ENCODE measurements at regions not wholly inside any gene's neighbourhood (a gene's known extent, or its start where the extent isn't known, plus 50 kb on each side); places are given as distances from the start of the nearest gene placed in this dataset.

DNA sequence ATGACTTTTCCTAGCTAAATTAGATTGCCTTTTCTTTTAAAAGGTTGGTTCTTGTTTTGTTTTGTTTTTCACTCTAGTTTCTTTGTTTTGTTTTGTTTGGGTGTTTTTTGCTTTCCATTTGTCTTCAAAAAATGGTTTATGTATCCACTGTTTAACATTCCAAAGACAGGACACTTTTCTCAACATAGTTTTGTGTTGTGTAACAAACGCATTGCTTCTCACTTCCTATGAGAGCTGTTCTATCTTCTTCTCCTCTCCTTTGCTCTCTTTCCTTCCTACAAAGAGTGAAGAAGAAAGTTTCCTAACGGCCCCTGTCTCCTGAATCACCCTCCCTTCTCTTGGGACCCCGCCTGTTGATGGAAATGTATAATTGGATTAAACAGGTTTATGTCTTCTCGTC is 539.7 kb downstream of the ACTL7B start:
- TF ChIP-seq, protein P1, sequence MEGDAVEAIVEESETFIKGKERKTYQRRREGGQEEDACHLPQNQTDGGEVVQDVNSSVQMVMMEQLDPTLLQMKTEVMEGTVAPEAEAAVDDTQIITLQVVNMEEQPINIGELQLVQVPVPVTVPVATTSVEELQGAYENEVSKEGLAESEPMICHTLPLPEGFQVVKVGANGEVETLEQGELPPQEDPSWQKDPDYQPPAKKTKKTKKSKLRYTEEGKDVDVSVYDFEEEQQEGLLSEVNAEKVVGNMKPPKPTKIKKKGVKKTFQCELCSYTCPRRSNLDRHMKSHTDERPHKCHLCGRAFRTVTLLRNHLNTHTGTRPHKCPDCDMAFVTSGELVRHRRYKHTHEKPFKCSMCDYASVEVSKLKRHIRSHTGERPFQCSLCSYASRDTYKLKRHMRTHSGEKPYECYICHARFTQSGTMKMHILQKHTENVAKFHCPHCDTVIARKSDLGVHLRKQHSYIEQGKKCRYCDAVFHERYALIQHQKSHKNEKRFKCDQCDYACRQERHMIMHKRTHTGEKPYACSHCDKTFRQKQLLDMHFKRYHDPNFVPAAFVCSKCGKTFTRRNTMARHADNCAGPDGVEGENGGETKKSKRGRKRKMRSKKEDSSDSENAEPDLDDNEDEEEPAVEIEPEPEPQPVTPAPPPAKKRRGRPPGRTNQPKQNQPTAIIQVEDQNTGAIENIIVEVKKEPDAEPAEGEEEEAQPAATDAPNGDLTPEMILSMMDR (IDR thresholded peaks at IDR 0.05) = no peak

DNA sequence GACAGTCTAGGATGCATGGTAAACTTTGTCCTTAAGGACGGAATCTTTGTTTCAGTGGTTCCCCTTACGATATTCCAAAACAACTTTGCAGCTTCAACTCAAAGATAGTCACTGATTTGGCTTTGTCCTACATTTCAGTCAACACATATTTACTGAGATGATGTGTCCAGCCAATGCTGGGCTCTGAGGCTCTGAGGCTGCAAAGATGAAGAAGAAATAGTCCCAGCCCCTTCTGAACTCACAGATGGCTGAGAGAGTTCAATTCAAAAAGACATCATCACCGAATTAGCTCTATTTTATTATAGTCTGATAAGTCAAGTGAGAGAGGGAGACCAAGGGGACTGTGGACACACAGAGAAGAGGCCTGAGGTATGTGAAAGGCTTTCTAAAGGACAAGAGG is 544.0 kb downstream of the ACTL7B start:
- TF ChIP-seq, protein P1 (IDR thresholded peaks at IDR 0.05) = no peak

DNA sequence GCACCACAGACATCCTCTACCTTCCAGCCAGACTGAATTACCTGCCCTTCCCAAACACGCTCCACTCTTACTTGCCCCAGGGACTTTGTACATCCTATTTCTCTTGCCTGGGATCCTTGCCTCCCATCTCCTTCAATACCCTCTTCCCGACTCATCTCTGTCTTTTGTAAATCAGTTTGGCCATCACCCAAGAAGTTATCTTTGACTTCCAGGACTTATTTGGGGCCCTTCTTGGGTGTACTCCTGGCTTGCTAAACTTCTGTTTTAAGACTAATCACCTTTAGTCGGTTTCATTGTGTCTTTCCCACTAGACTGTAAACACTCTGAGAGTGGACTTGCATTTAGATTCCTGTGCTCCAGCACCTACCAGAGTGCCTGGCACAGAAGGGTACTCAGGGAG is 545.6 kb downstream of the ACTL7B start:
- TF ChIP-seq, protein P1 (IDR thresholded peaks at IDR 0.05) = no peak

DNA sequence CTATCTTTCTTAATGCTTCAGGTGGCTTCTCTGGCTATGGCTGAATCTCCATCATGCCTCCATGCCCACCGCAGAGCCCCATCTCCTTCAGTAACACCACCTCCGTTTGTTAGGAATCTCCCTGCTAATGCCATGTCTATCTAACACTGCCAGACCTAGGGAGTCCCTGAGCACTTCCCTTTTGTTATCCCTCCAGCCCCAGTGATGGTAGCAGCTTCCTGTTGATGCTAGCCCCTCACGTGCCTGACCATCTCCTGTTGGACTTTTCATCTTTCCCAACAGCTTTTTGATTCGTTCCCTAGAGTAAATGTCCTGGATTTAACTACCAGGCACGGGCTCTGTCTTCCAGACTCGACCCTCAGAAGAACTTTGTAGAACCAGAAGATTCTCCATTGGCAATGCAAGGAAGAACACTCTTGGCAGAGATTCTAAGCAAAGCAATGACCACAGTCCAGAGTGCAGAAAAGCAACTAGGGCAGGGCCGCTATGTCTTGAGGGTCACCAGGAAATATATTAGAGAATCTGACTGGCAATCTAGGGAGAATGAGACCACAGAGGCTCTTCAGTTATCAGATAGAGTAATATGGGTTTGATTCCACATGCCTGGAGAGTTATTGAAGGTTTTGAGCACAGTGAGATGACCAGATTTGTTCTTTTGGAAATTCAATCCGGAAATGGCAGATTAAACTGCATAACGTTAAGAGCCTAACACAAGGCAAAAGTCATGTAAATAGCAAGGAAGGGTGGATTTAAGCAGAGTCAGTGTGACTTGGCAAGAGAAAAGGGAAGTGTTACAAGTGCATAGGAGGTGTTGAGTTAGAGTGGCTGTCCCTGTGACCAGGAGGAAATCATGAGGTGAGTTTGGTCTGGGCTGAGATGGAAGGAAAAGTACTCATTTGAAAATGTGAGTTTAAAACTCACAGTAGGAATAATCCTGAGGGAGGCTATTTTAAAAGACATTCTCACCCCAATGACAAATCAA is 555.2 kb downstream of the ACTL7B start:
- TF ChIP-seq, protein P1 (IDR thresholded peaks at IDR 0.05) = no peak

DNA sequence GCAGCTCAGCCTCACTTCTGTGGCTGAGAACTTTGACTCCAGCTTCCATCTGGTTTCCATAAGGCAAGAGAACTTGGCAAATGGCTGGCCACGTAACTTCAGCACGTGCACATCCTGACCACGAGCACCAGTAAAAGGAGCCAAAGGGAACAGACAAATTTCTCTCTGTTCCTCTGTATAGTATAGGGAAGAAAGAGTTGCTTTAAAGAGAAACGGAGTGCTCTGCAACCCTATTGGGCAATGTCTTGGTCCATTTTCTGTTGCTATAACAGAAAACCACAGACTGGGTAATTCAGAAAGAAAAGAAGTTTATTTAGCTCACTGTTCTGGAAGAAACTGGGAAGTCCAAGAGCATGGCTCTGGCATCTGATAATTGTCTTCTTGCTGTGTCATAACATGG is 558.7 kb downstream of the ACTL7B start:
- TF ChIP-seq, protein P1 (IDR thresholded peaks at IDR 0.05) = no peak

DNA sequence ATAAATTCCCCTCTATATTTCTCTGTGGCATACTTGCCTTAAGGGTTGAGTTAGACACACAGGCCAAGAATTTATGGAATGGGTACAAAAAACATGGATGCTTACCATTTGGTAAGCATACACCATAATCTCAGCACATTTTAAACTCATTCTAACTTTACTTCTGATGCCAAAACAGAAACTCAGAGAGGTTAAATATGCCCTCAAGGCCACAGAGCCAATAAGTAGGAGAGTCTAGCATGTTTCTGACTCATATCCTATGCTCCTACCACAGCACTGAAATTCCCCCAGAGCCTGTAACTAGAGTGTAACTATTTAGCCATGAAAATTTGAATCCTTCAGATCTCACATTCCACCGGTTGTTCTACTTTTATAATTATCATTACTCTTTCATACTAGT is 559.7 kb downstream of the ACTL7B start:
- TF ChIP-seq, protein P1 (IDR thresholded peaks at IDR 0.05) = no peak

DNA sequence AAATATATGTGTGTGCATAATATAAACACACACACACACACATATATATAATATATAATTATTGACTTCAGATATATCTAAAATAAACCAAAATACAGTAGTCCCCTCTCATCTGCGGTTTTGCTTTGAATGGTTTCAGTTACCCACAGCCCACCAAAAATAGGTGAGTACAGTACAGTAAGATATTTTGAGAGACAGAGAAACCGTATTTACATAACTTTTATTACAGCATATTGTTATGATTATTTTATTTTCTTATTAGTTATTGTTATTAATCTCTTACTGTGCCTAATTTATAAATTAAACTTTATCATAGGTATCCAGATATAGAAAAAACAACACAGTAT is 564.2 kb downstream of the ACTL7B start:
- TF ChIP-seq, protein P1 (IDR thresholded peaks at IDR 0.05) = no peak

All from LNCAP (cell line).